GOT3 (cell line): ENCODE measurements at regions not wholly inside any gene's neighbourhood (a gene's known extent, or its start where the extent isn't known, plus 50 kb on each side); places are given as distances from the start of the nearest gene placed in this dataset.
"Not testable (repeated sequence)": the region's sequence is repeated elsewhere in the genome, so short reads cannot be mapped to it uniquely, and the experiment has no call there.

Experiments used
- DNase-seq: peaks from one replicate; lab custom pipeline; 2025; ENCODE audit warnings: mixed read lengths; lab: John Stamatoyannopoulos, UW

- no peak for DNase-seq
Observed at GRCh38 chr11:8772571-8773519, 90.3 kb downstream of the RPL27A start.

- no peak for DNase-seq
Observed at GRCh38 chr11:8773916-8774539, 91.4 kb downstream of the RPL27A start.

- not testable (repeated sequence) for DNase-seq
Observed at GRCh38 chr11:8774916-8775315, 92.3 kb downstream of the RPL27A start.

- DNase-seq: no peak
Observed at GRCh38 chr11:8775332-8775731, 92.7 kb downstream of the RPL27A start.

- no peak for DNase-seq
Observed at GRCh38 chr11:8775734-8776133, 93.1 kb downstream of the RPL27A start.

- DNase-seq: no peak
Observed at GRCh38 chr11:8776209-8776608, 93.6 kb downstream of the RPL27A start.

GRCh38 chr11:8777907-8778767 is 95.5 kb downstream of the RPL27A start:
- no peak for DNase-seq

- DNase-seq: no peak
Observed at GRCh38 chr11:8779107-8779506, 96.5 kb downstream of the RPL27A start.

- no peak for DNase-seq
Observed at GRCh38 chr11:8779732-8780131, 97.1 kb downstream of the RPL27A start.

GRCh38 chr11:8784954-8785353 is 102.4 kb downstream of the RPL27A start:
- DNase-seq: no peak

GRCh38 chr11:8785457-8785856 is 102.9 kb downstream of the RPL27A start:
- no peak for DNase-seq

GRCh38 chr11:8785998-8786397 is 103.4 kb downstream of the RPL27A start:
- DNase-seq: no peak

- no peak for DNase-seq
Observed at GRCh38 chr11:8786933-8787332, 104.3 kb downstream of the RPL27A start.

- no peak for DNase-seq
Observed at GRCh38 chr11:8787372-8787771, 104.8 kb downstream of the RPL27A start.

- no peak for DNase-seq
Observed at GRCh38 chr11:8788616-8789015, 106.0 kb downstream of the RPL27A start.

GRCh38 chr11:8789864-8790263 is 107.3 kb downstream of the RPL27A start:
- DNase-seq: no peak

GRCh38 chr11:8790968-8791367 is 108.4 kb downstream of the RPL27A start:
- no peak for DNase-seq

- DNase-seq: no peak
Observed at GRCh38 chr11:8792710-8793109, 110.1 kb downstream of the RPL27A start.

- DNase-seq: no peak
Observed at GRCh38 chr11:8793114-8793777, 110.7 kb downstream of the RPL27A start.

GRCh38 chr11:8794126-8794525 is 111.5 kb downstream of the RPL27A start:
- DNase-seq: no peak

GRCh38 chr11:8794677-8795103 is 112.1 kb downstream of the RPL27A start:
- DNase-seq: no peak

GRCh38 chr11:8796941-8797340 is 114.0 kb upstream of the AKIP1 start:
- DNase-seq: no peak
